Spleen (tissue), 7 donors: ENCODE measurements at regions not wholly inside any gene's neighbourhood (a gene's known extent, or its start where the extent isn't known, plus 50 kb on each side); places are given as distances from the start of the nearest gene placed in this dataset.

Experiments used
- CTCF ChIP-seq, 11 experiments: fragments of 200-600 bp in 7 of 11; fragments of 450-650 bp in 4 of 11; sonication (generic) in 4 of 11; IDR thresholded peaks in 8 of 11; conservative IDR thresholded peaks in 3 of 11; 1 replicate in 7 of 11; 2 replicates in 4 of 11; pipeline versions ENCODE4 v1.4.0 to v1.8.0; 2016 to 2021; ENCODE audit warnings: antibody characterized with exemption in 11 of 11, inconsistent platforms in 4 of 11, mild to moderate bottlenecking in 1 of 11
- POLR2A ChIP-seq, 3 donors: fragments of 450-650 bp; IDR thresholded peaks; one replicate each; pipeline ENCODE4 v1.5.1; 2017; ENCODE audit warnings: antibody characterized with exemption in 3 of 3, mild to moderate bottlenecking in 1 of 3
- POLR2AphosphoS5 ChIP-seq, 3 donors: sonication (generic); formaldehyde crosslinking; IDR thresholded peaks; one replicate each; pipeline ENCODE4 v1.5.1; 2017; ENCODE audit warnings: antibody characterized with exemption in 3 of 3
- donor health status: DM: no; HTN: no; CAD: no; lungs with moderate emphysema.
- donor health status: DM: no; HTN: no; CAD: no.
- donor health status: DM: no; HTN: no; CAD: no.

- TF ChIP-seq POLR2A (IDR thresholded peaks at IDR 0.05) (no peak), CTCF (IDR thresholded peaks at IDR 0.05 in 8 of 11, conservative IDR thresholded peaks at IDR 0.05 in 3 of 11) (no peak), POLR2AphosphoS5 (IDR thresholded peaks at IDR 0.05) (no peak)
These were observed 2284.7 kb upstream of the PCDH20 start for GRCh38 chr13:63700350-63700749.
